ENCODE measurements at regions not wholly inside any gene's neighbourhood (a gene's known extent, or its start where the extent isn't known, plus 50 kb on each side); places are given as distances from the start of the nearest gene placed in this dataset.

DNA sequence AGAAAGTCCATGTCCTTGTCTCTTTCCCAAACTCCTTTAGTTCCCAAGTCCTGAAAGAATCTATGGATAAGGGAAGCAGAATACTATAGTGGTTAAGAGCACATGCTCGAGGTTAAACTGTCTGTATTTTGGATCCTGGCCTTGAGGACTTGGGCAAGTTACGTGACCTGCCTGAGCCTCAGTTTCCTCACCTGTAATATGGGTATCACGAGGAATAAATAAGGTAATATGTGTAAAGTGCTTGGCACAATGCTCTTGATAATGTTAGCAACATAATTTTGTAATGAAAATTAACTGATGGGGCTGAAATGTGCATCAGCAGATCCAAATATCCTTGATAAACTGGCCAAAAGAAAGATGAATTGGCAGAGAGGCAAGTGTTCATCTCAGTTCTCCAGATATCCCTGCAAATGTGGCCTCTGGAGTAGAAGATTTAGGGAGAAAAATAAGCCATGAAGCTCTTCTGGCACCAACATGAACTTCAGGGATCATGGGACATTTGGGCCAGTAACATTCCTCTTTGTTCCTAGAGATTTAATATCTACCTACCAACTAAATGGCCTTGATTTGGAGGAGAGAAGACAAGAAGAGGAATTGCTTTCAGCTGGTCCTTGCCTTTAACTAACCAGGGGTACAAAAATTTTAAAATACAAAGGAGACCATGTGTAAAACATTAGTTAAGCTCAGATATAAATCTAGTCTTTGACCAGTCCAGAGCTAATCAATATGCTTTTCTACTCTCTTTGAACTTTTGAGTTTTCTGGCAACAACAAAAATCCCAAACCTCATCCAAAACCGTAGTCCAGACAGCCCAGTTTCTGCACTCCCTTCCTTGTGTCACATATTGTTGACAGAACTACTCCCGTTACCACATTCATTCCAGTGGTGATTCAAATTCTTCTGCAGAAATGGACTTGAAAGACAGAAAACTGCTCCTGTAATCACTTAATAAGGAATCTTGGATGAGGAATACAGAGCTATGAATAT lies 52.7 kb upstream of the EML4 start:
- TF ChIP-seq, protein P1, sequence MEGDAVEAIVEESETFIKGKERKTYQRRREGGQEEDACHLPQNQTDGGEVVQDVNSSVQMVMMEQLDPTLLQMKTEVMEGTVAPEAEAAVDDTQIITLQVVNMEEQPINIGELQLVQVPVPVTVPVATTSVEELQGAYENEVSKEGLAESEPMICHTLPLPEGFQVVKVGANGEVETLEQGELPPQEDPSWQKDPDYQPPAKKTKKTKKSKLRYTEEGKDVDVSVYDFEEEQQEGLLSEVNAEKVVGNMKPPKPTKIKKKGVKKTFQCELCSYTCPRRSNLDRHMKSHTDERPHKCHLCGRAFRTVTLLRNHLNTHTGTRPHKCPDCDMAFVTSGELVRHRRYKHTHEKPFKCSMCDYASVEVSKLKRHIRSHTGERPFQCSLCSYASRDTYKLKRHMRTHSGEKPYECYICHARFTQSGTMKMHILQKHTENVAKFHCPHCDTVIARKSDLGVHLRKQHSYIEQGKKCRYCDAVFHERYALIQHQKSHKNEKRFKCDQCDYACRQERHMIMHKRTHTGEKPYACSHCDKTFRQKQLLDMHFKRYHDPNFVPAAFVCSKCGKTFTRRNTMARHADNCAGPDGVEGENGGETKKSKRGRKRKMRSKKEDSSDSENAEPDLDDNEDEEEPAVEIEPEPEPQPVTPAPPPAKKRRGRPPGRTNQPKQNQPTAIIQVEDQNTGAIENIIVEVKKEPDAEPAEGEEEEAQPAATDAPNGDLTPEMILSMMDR (conservative IDR thresholded peaks at IDR 0.05), result no peak
- no peak for TF ChIP-seq EZH2 (IDR thresholded peaks at IDR 0.05; ENCODE audit: low read depth)
